GM06990 (cell line): ENCODE measurements at regions not wholly inside any gene's neighbourhood (a gene's known extent, or its start where the extent isn't known, plus 50 kb on each side); places are given as distances from the start of the nearest gene placed in this dataset.
A peak's percentile ranks its signal among the peaks of the same experiment; 100 is the strongest.

Source experiments
- DNase-seq: peaks from one replicate; pipeline ENCODE4 v3.0.0-alpha.2; 2011; ENCODE audit not compliant: insufficient read length; ENCODE audit errors: extremely low read depth
- H3K27me3 ChIP-seq: replicated peaks from 2 replicates; pipeline ENCODE4 v1.6.0; 2011; ENCODE audit warnings: low read length; ENCODE audit not compliant: control insufficient read depth, insufficient read depth
- H3K36me3 ChIP-seq: 2 replicates; pipeline ENCODE4 v1.5.1; 2011; ENCODE audit warnings: low read length; ENCODE audit not compliant: control insufficient read depth, insufficient read depth
- H3K4me3 ChIP-seq: replicated peaks from 2 replicates; pipeline ENCODE4 v1.5.1; 2011; ENCODE audit warnings: low read depth, mild to moderate bottlenecking, control low read depth, low read length
- CTCF ChIP-seq: IDR thresholded peaks from 2 replicates; pipeline ENCODE4 v1.5.1; 2011; ENCODE audit warnings: low read length, control low read depth, mild to moderate bottlenecking, inconsistent platforms; ENCODE audit not compliant: insufficient read depth, poor library complexity, severe bottlenecking

GRCh38 chrX:94400488-94400887 is 726.5 kb downstream of the FAM133A start:
- no peak overlapping the region for H3K4me3 ChIP-seq
- TF ChIP-seq CTCF: no peak
- DNase-seq: peak; percentile 3
- H3K36me3 ChIP-seq: no peaks in the 10 kb centered on the region
- no peaks in the 10 kb centered on the region for H3K27me3 ChIP-seq

- Histone ChIP-seq H3K4me3 (no peak overlapping the region), H3K27me3 (no peaks in the 10 kb centered on the region), H3K36me3 (no peaks in the 10 kb centered on the region)
- TF ChIP-seq CTCF: no peak
- DNase-seq: no peak
Measured at GRCh38 chrX:94401426-94401825, 727.4 kb downstream of the FAM133A start.

- Histone ChIP-seq H3K4me3 (no peak overlapping the region), H3K27me3 (no peaks in the 10 kb centered on the region), H3K36me3 (no peaks in the 10 kb centered on the region)
- no peak for DNase-seq
- TF ChIP-seq CTCF: no peak
Measured at GRCh38 chrX:94414746-94415145, 740.7 kb downstream of the FAM133A start.

- no peak for DNase-seq
- Histone ChIP-seq H3K27me3 (no peaks in the 10 kb centered on the region), H3K4me3 (no peak overlapping the region), H3K36me3 (no peaks in the 10 kb centered on the region)
- TF ChIP-seq CTCF: no peak
Measured at GRCh38 chrX:94418065-94418464, 744.1 kb downstream of the FAM133A start.

- no peak for TF ChIP-seq CTCF
- no peak overlapping the region for H3K4me3 ChIP-seq
- H3K36me3 ChIP-seq: no peaks in the 10 kb centered on the region
- DNase-seq: no peak
- H3K27me3 ChIP-seq: no peaks in the 10 kb centered on the region
Measured at GRCh38 chrX:94424456-94424855, 750.5 kb downstream of the FAM133A start.

- TF ChIP-seq CTCF: no peak
Measured at GRCh38 chrX:94430091-94430490, 756.1 kb downstream of the FAM133A start.

More at GRCh38 chrX:94430091-94430490, 756.1 kb downstream of the FAM133A start:
- Histone ChIP-seq H3K27me3 (no peaks in the 10 kb centered on the region), H3K36me3 (no peaks in the 10 kb centered on the region), H3K4me3 (no peak overlapping the region)
- no peak for DNase-seq
